Iris pigment epithelial cell (primary cell): ENCODE measurements at regions not wholly inside any gene's neighbourhood (a gene's known extent, or its start where the extent isn't known, plus 50 kb on each side); places are given as distances from the start of the nearest gene placed in this dataset.
A peak's percentile ranks its signal among the peaks of the same experiment; 100 is the strongest.

Experiments
- DNase-seq: peaks from one replicate; pipeline ENCODE4 v3.0.0-alpha.2; 2011; ENCODE audit warnings: low read depth

DNA sequence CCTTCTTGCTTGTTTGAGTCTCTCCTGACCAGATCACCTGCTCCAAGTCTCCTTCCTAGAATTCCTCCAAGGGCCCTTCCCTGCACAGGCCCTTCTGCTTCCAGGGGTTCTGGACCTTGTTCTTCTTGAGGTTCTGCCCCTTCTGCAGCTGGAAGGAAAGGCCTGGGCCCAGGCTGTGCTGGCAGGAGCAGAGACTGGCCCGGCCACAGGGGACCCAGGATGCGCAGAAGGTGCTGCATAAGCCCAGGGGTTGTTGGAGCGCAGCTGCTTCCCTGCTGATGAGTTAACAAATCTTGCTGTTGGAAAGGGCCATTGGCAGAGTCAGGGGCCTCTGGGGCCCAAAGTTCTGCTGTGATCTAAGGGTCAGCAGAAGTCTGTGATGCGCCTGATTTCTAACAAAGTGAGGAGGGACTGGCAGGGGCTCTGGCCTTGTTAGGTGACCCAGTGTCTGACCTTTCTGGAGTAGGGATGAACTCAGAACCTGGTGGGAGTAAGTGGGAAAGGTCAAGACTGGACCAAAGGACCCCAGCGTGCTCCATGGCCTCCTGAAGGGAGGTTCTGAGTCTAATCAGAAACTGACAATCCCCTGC, 509.8 kb downstream of the PTPRU start:
- DNase-seq = no peak

DNA sequence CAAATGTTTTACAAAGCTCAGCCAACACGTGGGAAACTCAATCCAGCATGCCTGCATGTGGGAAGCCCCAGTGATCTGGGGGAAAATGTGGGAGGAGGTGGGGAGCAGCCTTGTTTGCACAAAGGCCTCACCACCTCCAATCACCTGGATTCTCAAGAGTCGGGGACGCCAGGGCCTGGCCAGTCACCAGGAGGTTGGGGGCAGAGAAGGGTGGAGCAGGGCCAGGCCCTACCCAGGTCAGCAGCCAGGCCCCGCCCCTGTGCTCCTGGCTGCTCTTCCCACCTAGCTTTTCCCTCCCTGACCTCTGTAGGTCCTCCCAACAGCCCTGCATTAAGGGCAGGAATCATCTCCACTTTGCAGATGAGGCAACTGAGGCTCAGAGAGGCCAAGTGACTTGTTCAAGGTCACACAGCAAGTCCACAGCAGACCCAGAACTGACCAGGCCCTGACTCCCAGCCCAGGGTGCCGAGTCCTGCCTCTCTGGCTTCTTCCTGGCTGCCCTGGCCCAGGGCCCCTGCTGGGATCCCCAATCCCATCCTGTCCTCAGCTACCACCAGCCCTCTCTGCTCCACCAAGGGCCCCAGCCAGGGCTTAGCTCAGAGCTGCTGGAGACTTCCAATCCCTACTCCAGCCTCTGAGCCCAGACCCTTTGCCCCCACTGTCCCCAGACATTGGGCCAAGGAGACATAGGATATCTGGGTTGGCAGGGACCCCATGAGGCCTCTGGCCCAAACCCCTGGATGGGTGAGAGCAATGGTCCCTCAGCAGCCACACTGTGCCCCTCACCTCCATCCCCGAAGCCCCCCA, 508.6 kb downstream of the PTPRU start:
- DNase-seq = no peak

DNA sequence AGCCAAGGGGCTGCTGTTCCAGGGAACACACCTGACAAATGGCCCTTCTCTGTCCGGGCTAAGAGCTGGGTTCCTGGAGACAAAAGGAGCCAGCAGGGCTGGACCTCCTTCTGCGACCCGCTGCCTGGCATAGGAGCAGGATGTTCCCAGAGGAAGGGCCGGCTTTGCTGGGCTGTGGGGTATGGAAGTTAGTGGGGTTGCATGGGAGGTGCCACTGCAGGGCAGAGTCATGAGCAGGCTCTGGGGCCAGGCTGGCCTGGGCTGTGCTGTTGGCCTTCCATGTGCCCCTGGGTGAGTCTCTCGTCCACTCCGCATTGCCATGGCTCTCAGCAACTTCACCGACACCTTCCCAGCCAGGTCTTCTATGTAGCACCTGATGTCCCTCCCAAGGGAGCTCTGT, 507.6 kb downstream of the PTPRU start:
- no peak for DNase-seq

DNA sequence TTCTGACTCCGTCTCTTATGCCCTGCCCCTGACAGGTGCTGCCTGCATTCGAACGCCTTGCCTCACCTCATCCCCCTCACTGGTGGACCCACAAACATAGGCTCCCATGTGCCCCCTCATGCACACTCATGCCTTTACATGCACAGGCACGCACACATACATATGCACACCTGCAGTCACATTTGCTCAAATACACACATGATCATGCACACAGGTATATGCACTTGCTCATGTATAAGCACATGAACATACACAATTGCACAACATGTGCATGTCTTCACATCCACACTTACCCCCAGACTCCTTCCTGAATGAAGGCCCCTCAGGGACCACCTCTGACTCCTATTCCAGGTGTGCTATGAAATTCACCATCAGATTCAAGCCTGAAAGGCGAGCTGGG, 506.9 kb downstream of the PTPRU start:
- no peak for DNase-seq

DNA sequence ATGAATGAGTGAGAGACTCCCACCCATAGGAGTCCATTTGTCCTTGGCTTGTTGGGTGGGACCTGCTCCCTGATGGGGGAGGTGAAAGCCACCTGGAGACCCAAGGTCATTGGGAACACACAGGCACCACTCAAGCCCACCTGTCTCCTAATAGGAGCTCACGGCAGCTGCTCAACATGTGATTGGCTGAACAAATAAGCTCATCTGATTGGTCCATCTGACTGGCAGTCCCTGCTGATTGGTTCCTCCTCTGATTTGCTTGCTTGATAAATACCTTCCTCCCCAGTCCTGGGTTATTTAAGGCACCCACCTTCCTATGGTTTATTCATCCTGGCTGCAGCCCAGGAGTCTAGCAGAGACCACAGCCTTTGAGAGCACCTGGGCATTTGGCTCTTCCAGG, 502.9 kb downstream of the PTPRU start:
- no peak for DNase-seq

DNA sequence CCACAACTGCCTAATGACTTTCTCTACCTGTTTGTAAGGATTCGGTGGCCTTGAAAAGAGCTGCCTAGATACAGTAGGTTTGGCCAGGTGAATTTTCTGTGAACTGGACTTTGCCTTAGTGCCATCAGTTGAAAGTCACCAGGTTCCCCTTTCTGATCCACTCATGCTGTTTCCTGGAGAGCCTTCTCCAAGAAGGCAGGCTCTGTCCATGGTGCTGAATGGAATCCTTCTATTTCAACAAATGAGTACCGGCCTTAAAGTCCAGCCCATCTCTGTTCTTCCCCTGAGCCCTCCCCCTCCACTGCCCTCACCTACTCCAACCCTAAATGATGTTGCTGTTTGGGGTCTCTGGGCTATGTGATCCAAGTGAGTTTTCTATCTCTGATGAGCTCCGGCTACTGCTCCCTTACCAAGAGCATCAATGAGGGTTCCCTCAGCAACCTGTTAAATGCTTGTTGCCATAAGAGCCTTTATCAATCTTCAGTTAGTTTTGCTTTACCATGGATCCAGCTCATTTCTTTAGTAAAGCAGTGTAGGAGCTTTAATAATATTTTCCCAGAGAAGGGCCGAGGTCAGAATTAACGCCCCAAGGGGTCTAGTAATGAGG, 500.4 kb downstream of the PTPRU start:
- DNase-seq = peak; percentile 57

DNA sequence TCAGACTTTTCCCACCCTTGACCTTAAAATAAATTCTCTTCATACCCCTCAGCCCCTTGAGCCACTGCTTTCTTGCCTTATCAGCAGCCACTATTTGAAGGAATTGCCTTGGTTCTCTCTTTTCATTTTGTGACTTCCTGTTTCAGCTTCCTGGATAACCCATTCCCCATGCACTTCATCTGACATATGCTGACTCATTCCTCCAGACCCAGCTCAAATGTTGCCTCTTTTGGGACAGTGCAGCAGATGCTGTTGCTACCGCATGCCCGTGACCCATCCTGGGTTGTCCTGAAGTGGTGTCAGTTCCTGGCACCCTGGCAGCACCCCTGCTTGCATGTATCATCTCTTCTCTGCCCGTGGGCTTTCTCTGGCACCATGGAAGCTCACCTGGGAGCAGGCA, 496.1 kb downstream of the PTPRU start:
- no peak for DNase-seq

DNA sequence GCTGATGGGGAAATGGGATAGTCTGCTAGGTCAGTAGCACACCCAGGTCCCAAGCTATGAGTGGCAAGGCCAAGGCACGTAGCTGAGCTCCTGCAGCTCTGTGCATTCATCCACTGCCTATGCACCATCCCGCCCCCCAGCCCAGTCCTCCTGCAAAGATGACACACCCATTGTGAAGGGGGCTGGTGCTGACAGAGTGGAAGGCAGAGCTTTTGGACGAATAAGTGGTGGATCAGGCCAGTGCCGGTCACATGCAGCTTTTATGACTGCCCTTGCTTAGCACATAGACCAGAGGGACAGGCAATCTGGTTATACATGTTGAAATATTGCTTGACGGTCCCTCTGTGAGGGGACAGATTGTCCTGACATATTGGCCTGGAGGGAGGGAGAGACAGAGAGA, 494.3 kb downstream of the PTPRU start:
- DNase-seq = no peak

DNA sequence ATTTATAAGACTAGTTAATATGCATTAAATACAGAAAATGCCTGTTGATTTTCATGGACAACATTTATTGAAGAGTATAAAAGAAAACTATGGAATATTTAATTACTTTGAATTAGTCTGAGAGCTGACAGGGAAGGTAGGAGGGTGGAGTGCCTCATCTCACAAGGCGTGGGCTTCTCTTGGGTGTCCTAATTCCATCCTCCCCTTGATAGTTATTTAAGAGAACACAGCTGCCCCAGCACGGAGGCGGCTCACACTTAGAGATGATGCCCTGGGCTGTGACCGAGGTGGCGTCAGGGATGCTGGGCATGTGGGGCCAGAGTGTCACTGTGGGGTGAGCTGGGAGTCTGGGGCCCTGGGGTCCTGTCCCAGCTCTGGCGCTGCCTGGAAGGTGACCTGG, 493.0 kb downstream of the PTPRU start:
- DNase-seq = no peak

DNA sequence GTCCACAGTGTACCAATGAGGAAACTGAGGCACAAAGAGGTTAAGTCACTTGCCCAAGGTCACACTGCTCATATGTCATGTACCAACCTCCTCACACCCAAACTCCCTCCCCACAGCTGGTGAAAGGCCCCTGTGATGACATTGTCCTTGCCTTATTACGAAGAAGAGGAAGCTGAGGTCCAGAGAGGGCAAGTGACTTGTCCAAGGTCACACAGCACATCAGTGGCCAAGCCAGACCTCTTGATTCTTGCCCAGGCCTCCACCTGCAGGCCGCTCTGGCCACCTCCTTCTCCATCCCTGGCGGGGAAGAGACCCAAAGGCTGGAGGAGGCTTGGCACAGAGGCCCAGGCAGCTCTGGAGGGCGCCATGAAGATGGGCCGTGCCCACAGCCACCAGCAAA, 492.4 kb downstream of the PTPRU start:
- no peak for DNase-seq

DNA sequence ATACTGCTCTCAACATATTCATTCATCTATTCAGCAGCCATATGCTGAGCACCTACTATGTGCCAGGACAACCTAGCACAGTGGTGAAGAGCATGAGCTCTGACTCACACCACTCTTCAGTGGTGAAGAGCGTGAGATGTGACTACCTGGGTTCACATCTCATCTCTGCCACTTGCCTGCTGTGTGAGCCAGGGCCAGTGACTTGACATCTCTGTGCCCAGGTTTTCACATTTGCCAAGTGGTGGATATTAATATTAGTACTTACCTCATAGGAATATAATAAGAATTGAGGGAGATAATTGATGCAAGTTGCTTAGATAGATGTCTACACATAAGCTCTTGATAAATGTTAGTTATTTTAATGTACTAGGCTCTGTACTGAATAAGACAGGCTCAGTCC, 488.9 kb downstream of the PTPRU start:
- no peak for DNase-seq

DNA sequence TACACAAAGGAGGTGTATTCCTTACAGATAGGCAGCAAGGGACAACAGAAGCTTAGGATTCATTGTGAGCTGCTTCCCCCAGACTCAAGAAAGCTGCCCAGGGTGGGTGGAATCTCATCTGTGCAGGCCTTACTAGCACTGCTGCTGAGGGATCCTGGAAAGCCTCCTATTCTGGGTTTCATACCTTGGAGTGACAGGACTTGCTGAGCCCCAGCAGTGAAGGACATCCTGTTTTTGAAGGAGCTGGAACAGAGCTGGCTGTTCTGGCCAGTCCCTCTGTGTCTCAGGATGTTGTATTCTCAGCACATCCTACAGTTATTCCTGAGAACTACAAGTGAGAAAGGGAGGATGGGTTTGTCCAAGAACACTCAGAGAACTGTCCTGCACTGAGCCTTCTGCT, 486.3 kb downstream of the PTPRU start:
- DNase-seq = no peak

DNA sequence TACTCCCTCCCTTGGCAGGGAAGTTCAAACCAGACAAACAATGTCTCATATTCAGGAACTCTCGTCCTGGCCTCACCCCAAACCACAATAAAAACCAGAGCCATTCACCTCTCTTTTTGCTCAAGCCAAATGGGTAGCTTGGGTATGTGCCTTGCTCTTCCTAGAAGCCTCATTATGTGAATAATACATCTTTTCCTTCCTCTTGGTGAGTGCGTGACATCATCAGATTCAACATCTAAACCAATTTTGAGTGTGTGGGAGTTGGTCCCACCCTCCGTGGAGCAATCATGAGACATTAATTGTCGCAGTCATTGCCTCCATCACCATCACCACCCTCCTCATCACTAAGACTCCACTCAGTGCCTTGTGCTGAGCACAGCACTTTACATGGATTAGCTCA, 482.9 kb downstream of the PTPRU start:
- DNase-seq = peak; percentile 23

DNA sequence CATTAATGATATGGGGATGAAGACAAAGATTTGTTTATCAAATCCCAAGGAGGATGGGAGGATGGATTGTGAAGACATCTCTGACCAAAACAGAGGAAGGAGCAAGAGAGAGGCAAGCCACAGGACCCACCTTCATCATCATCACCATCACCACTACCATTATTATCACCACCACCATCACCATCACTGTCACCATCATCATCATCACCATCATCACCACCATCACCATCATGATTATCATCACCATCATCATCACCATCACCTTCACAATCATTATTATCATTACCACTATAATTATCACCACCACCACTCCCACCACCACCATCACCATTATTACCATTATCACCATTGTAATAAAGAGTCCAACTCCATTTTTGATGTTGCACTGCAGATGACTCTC, 482.5 kb downstream of the PTPRU start:
- DNase-seq = no peak

DNA sequence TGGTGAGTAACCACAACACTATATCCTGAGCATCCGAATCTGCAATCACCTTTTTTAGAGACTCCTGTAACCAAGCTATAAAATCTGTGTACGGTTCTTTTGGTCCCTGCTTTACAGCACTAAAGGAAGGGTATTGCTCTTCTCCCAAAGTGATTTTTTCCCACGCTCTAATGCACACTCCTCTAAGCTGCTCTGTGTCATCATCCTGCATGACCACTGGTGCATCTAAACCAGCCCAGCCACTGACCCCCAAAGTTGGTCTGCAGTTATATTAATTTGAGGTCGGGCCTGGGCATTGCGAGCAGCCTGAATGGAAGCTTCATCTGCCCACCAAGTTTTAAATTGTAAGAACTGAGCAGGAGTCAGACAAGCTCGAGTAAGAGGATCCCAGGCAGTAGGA, 480.0 kb downstream of the PTPRU start:
- DNase-seq = no peak

DNA sequence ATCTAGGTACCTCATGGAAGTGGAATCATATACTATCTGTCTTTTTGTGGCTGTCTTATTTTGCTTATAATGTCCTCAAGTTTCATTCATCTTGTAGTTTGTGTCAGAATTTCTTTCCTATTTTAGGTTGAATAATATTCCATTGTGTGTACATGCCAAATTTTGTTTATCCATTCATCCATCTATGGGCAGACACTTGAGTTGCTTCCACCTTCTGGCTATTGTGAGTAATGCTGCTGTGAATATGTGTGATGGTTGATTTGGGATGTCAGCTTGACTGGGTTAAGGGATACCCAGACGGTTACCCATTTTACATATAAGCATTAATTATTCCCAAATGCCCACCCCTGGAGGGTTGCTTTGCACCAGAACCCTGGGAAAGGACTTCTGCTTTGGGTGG, 477.5 kb downstream of the PTPRU start:
- DNase-seq = peak; percentile 50

DNA sequence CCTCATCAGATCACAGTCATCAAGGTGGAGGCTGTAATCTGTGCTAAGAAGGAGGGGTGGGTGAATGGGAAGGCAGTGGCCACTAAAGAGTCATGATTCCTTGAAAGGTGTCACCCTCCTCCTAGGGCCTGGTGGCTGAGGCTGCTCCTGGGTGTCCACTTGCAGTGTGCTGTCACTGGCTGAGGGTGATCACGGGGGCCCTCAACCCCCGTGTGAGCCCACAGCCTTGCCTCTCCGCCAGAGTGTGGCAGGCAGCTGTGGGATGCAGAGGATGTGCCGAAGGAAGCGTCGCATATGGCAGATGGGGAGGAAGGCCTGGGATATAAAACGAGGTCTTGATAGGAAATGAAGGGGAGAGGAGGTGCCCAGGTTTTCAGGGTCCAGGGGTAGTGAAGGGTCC, 476.5 kb downstream of the PTPRU start:
- no peak for DNase-seq

DNA sequence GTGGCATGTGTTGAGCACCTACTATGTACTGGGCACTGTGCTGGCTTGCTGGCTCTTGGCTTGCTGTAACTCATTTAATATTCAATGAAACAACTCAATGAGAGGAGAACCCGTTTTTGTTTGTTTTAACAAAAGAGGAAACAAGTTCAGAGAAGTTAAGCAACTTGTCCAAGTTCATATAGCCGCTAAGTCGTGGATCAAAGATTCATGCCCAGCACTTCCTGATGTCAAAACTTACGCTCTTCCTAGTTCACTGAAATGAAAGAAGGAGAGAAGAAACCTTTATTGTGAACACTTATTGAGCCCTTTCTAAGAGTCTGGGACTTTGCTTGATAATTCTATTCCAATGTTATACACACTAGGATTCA, 475.9 kb downstream of the PTPRU start:
- peak; percentile 38 for DNase-seq

DNA sequence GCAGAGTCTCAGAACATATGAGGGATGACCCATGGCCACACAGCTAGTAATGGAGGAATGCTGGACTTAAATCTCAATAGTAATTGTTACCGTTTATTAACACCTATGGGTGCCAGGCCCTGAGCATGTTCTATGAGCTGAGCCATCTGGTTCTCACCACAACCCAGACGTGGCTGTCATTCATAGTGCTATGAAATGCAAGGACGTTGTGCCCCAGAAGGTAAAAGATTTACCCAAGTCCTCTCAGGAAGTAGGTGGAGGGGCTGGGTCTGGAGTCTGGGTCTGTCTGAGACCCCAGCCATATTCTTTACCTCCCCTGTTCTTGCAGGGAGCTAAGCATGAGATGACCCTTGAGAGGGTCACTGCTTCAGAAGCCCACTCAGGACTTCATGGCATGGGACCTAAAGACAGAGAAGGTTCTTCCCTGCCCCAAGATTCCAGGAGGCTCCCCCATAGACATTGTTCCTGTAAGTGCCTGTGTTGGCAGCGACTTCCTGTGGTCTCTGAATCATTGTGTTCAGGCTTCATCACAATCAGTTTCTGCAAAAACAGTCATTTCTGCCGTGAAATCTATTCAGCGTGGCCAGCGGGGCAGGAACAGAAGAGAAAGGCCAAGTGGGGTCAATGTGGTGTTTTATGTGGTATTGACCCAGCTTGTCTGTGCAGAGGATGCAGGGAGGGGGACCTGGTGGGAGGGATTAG, 475.4 kb downstream of the PTPRU start:
- peak; percentile 81 for DNase-seq

DNA sequence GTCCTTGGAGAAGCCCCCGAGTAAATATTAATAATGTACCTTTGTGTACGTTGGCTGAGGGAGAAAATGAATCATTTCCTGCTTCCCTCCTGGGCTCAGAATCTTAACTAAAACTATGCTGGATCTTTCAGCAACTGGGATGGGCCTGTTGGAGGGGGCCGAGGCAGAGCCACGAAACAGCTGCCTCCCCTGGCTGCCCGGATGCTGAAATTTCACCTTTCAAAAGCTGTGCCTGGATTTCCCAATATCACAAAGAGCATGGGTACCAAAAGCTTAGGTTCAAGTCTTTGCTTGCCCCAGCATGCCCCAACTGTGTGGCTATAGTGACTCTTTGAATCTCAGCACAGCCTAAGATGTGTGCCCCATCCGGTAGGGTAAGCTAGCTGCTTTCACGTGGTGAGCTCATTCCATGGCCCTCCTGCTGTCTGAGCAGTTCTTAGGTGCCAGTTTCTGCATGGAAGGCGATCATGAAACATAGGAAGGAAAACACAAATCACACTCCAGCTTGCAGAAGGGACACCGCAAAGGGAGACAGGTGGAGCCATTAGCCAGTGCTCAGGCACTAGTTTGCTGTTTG, 473.5 kb downstream of the PTPRU start:
- DNase-seq = peak; percentile 68

DNA sequence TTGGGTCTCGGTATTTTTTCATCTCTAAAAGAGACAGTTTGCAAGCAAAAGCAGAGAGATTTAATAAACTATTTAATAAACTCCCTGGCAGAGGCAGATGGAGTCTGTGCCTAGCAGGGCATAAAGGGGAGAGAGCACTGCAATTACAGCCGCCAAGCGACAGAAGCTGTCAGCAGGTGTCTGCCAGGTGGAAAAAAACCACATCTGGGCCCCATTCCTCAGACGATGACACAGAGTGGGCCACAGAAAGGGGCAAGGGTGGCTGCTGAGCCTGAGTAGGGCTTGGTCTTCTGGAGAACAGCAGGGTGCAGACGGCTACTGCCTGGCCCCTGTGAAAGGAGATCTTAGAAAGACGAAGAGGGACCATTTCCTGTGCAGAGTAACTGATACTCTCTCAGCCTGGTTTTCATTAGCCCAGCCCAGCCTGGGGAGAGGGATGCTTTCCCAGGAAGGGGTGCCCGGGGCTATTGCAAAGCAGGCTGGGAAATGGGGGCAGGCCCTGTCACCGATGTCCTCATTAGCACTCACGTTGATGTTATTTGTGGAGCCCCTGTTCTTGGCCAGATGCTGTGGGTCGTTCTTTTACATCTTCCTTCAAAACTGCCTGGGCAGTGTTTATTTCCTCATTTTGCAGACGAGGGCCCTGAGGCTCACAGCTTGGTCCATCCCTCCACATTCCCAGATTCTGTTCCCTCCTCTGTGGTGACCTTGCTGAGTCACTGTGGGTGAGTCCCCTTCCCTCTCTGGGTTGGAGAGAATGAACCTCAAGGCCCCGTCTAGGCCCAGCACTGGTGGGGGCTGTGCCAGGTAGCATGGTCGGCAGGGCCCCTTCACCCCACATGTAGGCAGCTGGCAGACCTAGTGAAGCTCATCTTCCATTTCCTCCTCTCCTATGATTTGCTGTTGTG, 472.7 kb downstream of the PTPRU start:
- DNase-seq = peak; percentile 50

DNA sequence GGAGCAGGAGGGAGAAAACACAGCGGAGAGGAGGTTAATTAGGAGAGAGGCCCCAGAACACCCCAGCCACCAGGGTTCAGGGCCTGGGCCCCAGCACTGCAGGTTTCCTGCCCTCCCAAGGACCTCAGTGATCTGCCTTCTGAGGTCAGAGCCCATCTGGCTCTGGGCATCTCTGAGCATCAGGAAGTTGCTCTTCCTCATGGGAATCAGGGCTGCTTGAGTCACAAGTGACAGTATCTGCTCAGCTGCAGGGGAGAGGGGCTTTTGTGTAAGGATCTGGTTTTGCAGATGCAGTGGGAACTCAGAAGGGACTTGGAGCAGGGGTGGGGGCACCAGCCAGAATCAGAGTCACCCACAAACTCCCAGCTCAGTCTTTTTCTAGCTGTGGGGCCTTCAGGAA, 472.1 kb downstream of the PTPRU start:
- DNase-seq = peak; percentile 20
